ENCODE measurements at regions not wholly inside any gene's neighbourhood (a gene's known extent, or its start where the extent isn't known, plus 50 kb on each side); places are given as distances from the start of the nearest gene placed in this dataset.

DNA sequence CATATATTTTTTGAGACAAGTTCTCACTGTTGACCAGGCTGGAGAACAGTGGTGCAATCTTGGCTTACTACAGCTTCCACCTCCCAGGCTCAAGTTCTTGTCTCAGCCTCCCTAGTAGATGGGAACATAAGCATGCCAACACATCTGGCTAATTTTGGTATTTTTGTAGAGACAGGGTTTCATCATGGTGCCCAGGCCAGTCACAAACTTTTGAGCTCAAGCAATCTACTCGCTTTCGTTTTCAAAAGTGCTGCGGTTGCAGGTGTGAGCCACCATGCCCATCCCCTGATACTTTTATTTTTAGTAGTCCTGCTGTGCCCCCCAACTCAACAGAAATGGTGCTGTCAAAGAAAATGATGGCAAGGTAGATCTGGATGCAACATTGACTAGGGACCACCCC is 1127.3 kb downstream of the SUCLG1 start:
- WGBS, 2 experiments (ENCODE audit: low coverage in 1 of 2, low lambda C conversion rate in 2 of 2, missing lambda C conversion rate in 2 of 2): 70 to 76% methylated on average over 3 of the region's 3 CpGs
- Histone ChIP-seq H3K4me1 (ENCODE audit: insufficient read depth) (no peaks in the 10 kb centered on the region), H3K4me3 (no peak overlapping the region), H3K36me3 (ENCODE audit: low read depth) (no peaks in the 10 kb centered on the region), H3K79me2 (ENCODE audit: insufficient read depth) (no peaks in the 10 kb centered on the region), H2AFZ (no peak overlapping the region), H4K20me1 (ENCODE audit: insufficient read depth) (no peaks in the 10 kb centered on the region; the same call in 1 of the 2 replicates), H3K27ac (no peak overlapping the region), H3F3A (ENCODE audit: insufficient read depth) (no peaks in the 10 kb centered on the region), H3K4me2 (ENCODE audit: unreplicated experiment) (no peak overlapping the region), H3K9me3 (ENCODE audit: low read depth) (no peaks in the 10 kb centered on the region), H3K27me3 (replicated peaks; ENCODE audit: insufficient read depth) (no peaks in the 10 kb centered on the region), H3K9me2 (ENCODE audit: insufficient read depth) (no peaks in the 10 kb centered on the region), H3K9ac (no peak overlapping the region)
- TF ChIP-seq EZH2phosphoT487 (IDR thresholded peaks at IDR 0.05; ENCODE audit: insufficient read depth, low read depth) (no peak), EZH2 (IDR thresholded peaks at IDR 0.05; ENCODE audit: insufficient read depth, poor library complexity, severe bottlenecking) (no peak)
- in situ Hi-C loops (cut with MboI): no loop called here
- DNase-seq: no peak

- in situ Hi-C loops (cut with MboI): no loop called here
- 0 to 6% methylated on average over 1 of the region's 1 CpG for WGBS, 2 experiments (ENCODE audit: low coverage in 1 of 2, low lambda C conversion rate in 2 of 2, missing lambda C conversion rate in 2 of 2)
- no peaks in the 10 kb centered on the region for H3F3A ChIP-seq (ENCODE audit: insufficient read depth)
- no peak for DNase-seq
- no peaks in the 10 kb centered on the region for H3K9me2 ChIP-seq (ENCODE audit: insufficient read depth)
- H2AFZ ChIP-seq: no peak overlapping the region
- TF ChIP-seq EZH2 (IDR thresholded peaks at IDR 0.05; ENCODE audit: insufficient read depth, poor library complexity, severe bottlenecking): no peak
- H4K20me1 ChIP-seq (ENCODE audit: insufficient read depth): no peaks in the 10 kb centered on the region
- no peak overlapping the region for H3K4me3 ChIP-seq
- H3K79me2 ChIP-seq (ENCODE audit: insufficient read depth): no peaks in the 10 kb centered on the region
- H3K4me2 ChIP-seq (ENCODE audit: unreplicated experiment): no peak overlapping the region
- no peak overlapping the region for H3K9ac ChIP-seq
- no peaks in the 10 kb centered on the region for H3K4me1 ChIP-seq (ENCODE audit: insufficient read depth)
- peaks cover 5% of the 10 kb centered on the region for H3K9me3 ChIP-seq (ENCODE audit: low read depth)
- H3K27me3 ChIP-seq (replicated peaks; ENCODE audit: insufficient read depth): no peaks in the 10 kb centered on the region
- no peak overlapping the region for H3K27ac ChIP-seq
- H3K36me3 ChIP-seq (ENCODE audit: low read depth): no peaks in the 10 kb centered on the region
These were observed 1136.0 kb downstream of the SUCLG1 start for GRCh38 chr2:83323038-83323437.

DNA sequence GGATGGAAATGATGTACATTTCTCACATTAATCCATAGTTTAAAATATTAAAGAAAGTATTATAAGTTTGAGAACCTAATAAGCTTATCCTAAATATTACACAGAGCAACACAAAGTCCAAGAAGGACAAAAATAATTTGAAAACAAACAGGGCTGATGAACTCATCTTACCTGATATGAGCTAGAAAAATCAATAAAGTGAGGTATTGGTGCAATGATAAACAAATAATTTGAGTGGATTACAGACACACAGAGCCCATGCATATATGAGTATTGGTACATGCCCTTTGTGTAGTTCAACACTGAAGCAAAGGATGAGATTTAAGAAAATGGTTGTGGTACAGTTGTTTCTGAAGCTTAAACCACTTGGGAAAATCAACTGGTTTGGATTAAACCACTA is 1139.0 kb downstream of the SUCLG1 start:
- H2AFZ ChIP-seq: no peak overlapping the region
- in situ Hi-C loops (cut with MboI): no loop called here
- no peaks in the 10 kb centered on the region for H3K9me2 ChIP-seq (ENCODE audit: insufficient read depth)
- H3K36me3 ChIP-seq (ENCODE audit: low read depth): no peaks in the 10 kb centered on the region
- H3K4me3 ChIP-seq: no peak overlapping the region
- peaks cover 5% of the 10 kb centered on the region for H3K9me3 ChIP-seq (ENCODE audit: low read depth)
- H3K9ac ChIP-seq: no peak overlapping the region
- DNase-seq: no peak
- no peaks in the 10 kb centered on the region for H3K79me2 ChIP-seq (ENCODE audit: insufficient read depth)
- no peaks in the 10 kb centered on the region for H3F3A ChIP-seq (ENCODE audit: insufficient read depth)
- TF ChIP-seq EZH2phosphoT487 (IDR thresholded peaks at IDR 0.05; ENCODE audit: insufficient read depth, low read depth): no peak
- no peak for TF ChIP-seq EZH2 (IDR thresholded peaks at IDR 0.05; ENCODE audit: insufficient read depth, poor library complexity, severe bottlenecking)
- no peaks in the 10 kb centered on the region for H4K20me1 ChIP-seq (ENCODE audit: insufficient read depth)
- H3K4me2 ChIP-seq (ENCODE audit: unreplicated experiment): no peak overlapping the region
- no peak overlapping the region for H3K27ac ChIP-seq
- H3K27me3 ChIP-seq (replicated peaks; ENCODE audit: insufficient read depth): no peaks in the 10 kb centered on the region
- H3K4me1 ChIP-seq (ENCODE audit: insufficient read depth): no peaks in the 10 kb centered on the region

DNA sequence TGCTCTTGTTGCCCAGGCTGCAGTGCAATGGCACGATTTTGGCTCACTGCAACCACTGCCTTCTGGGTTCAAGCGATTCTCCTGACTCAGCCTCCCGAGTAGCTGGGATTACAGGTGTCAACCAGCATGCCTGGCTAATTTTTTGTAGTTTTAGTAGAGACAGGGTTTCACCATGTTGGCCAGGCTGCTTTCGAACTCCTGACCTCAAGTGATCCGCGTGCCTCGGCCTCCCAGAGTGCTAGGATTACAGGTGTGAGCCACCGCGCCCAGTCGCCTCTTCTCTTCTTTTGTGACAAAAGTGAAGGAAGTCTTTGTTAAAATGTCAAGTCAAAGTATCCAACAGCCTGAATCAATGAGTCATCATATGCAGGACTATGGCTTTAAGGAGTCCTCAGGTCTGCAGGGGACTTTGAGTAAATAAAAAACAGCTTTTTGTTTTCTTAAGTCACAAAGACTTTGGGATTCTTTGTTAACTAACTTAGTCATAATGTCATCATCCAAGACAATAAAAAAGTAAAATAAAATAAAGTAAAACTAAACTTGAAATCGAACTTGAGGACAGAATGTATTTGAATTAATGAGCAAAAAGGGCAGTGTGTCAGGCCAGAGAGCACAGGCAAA is 1153.2 kb downstream of the SUCLG1 start:
- no peak for DNase-seq
- H3K9me3 ChIP-seq (ENCODE audit: low read depth): no peaks in the 10 kb centered on the region
- in situ Hi-C loops (cut with MboI): no loop called here
- no peaks in the 10 kb centered on the region for H3K9me2 ChIP-seq (ENCODE audit: insufficient read depth)
- no peaks in the 10 kb centered on the region for H3K27me3 ChIP-seq (replicated peaks; ENCODE audit: insufficient read depth)
- WGBS, 2 experiments (ENCODE audit: low coverage in 1 of 2, low lambda C conversion rate in 2 of 2, missing lambda C conversion rate in 2 of 2): 38 to 41% methylated on average over 11 of the region's 11 CpGs
- no peaks in the 10 kb centered on the region for H3K79me2 ChIP-seq (ENCODE audit: insufficient read depth)
- H3K9ac ChIP-seq: no peak overlapping the region
- no peaks in the 10 kb centered on the region for H3K36me3 ChIP-seq (ENCODE audit: low read depth)
- no peaks in the 10 kb centered on the region for H4K20me1 ChIP-seq (ENCODE audit: insufficient read depth)
- H2AFZ ChIP-seq: no peak overlapping the region
- H3K4me3 ChIP-seq: no peak overlapping the region
- TF ChIP-seq EZH2phosphoT487 (IDR thresholded peaks at IDR 0.05; ENCODE audit: insufficient read depth, low read depth) (no peak), EZH2 (IDR thresholded peaks at IDR 0.05; ENCODE audit: insufficient read depth, poor library complexity, severe bottlenecking) (no peak)
- H3K27ac ChIP-seq: no peak overlapping the region
- no peak overlapping the region for H3K4me2 ChIP-seq (ENCODE audit: unreplicated experiment)
- H3F3A ChIP-seq (ENCODE audit: insufficient read depth): no peaks in the 10 kb centered on the region
- no peaks in the 10 kb centered on the region for H3K4me1 ChIP-seq (ENCODE audit: insufficient read depth)

- WGBS, 2 experiments (ENCODE audit: low coverage in 1 of 2, low lambda C conversion rate in 2 of 2, missing lambda C conversion rate in 2 of 2): 21 to 23% methylated on average over 4 of the region's 4 CpGs
- no peak overlapping the region for H3K4me3 ChIP-seq
These were observed 1168.0 kb downstream of the SUCLG1 start for GRCh38 chr2:83291083-83291482.

More at GRCh38 chr2:83291083-83291482, 1168.0 kb downstream of the SUCLG1 start:
- H3F3A ChIP-seq (ENCODE audit: insufficient read depth): no peaks in the 10 kb centered on the region
- in situ Hi-C loops (cut with MboI): no loop called here
- H3K9ac ChIP-seq: no peak overlapping the region
- H3K4me1 ChIP-seq (ENCODE audit: insufficient read depth): no peaks in the 10 kb centered on the region
- DNase-seq: no peak
- no peaks in the 10 kb centered on the region for H3K9me2 ChIP-seq (ENCODE audit: insufficient read depth)
- no peak overlapping the region for H3K4me2 ChIP-seq (ENCODE audit: unreplicated experiment)
- no peak overlapping the region for H2AFZ ChIP-seq
- TF ChIP-seq EZH2phosphoT487 (IDR thresholded peaks at IDR 0.05; ENCODE audit: insufficient read depth, low read depth): no peak
- no peak for TF ChIP-seq EZH2 (IDR thresholded peaks at IDR 0.05; ENCODE audit: insufficient read depth, poor library complexity, severe bottlenecking)
- H4K20me1 ChIP-seq (ENCODE audit: insufficient read depth): no peaks in the 10 kb centered on the region
- no peaks in the 10 kb centered on the region for H3K27me3 ChIP-seq (replicated peaks; ENCODE audit: insufficient read depth)
- H3K9me3 ChIP-seq (ENCODE audit: low read depth): no peaks in the 10 kb centered on the region
- no peak overlapping the region for H3K27ac ChIP-seq
- H3K79me2 ChIP-seq (ENCODE audit: insufficient read depth): no peaks in the 10 kb centered on the region
- H3K36me3 ChIP-seq (ENCODE audit: low read depth): no peaks in the 10 kb centered on the region

Data from GM23248 (cell line).